Tibial nerve (tissue), 4 donors: ENCODE measurements at regions not wholly inside any gene's neighbourhood (a gene's known extent, or its start where the extent isn't known, plus 50 kb on each side); places are given as distances from the start of the nearest gene placed in this dataset.

Source experiments
- DNase-seq, 2 donors: peaks; one replicate each; pipeline ENCODE4 v3.0.0-alpha.2; 2019; ENCODE audit warnings: low spot score in 2 of 2
- H3K27ac ChIP-seq, 4 donors: fragments of 200-600 bp; sonication (generic) in 3 of 4; one replicate each; pipeline ENCODE4 v1.5.1; 2017 to 2019; ENCODE audit warnings: mild to moderate bottlenecking in 1 of 4
- H3K27me3 ChIP-seq, 2 donors: fragments of 200-600 bp; sonication (generic) in 1 of 2; one replicate each; pipeline versions ENCODE4 v1.5.1 to v1.6.0; 2017 to 2019
- H3K36me3 ChIP-seq, 3 donors: fragments of 200-600 bp; sonication (generic); one replicate each; pipeline ENCODE4 v1.5.1; 2018 to 2019
- H3K4me1 ChIP-seq, 4 donors: fragments of 200-600 bp; sonication (generic) in 3 of 4; one replicate each; pipeline ENCODE4 v1.5.1; 2017 to 2019
- H3K4me3 ChIP-seq, 4 donors: fragments of 200-600 bp; sonication (generic) in 3 of 4; one replicate each; pipeline ENCODE4 v1.5.1; 2017 to 2019; ENCODE audit warnings: mild to moderate bottlenecking in 1 of 4, moderate library complexity in 1 of 4
- H3K9me3 ChIP-seq, 4 donors: fragments of 200-600 bp; sonication (generic) in 3 of 4; one replicate each; pipeline ENCODE4 v1.5.1; 2017 to 2019
- EP300 ChIP-seq, 2 donors: sonication (generic); formaldehyde crosslinking; IDR thresholded peaks; one replicate each; pipeline ENCODE4 v1.6.1; 2017; ENCODE audit warnings: antibody characterized with exemption in 2 of 2, mild to moderate bottlenecking in 1 of 2
- POLR2A ChIP-seq, 2 donors: fragments of 450-650 bp; IDR thresholded peaks; one replicate each; pipeline ENCODE4 v1.6.1; 2017; ENCODE audit warnings: antibody characterized with exemption in 2 of 2, mild to moderate bottlenecking in 2 of 2, moderate library complexity in 2 of 2
- WGBS, 2 donors: methylation state at CpG; one replicate each; pipeline ENCODE4 v1.1.5; 2018; 5-methylcytosine and 5-hydroxymethylcytosine counted together
- TF ChIP-seq, protein P1 (sequence below), 5 experiments: fragments of 200-600 bp in 3 of 5; fragments of 450-650 bp in 2 of 5; sonication (generic) in 3 of 5; IDR thresholded peaks; one replicate each; pipeline ENCODE4 v1.5.1; 2016 to 2019; ENCODE audit warnings: antibody characterized with exemption in 5 of 5, mild to moderate bottlenecking in 3 of 5, moderate library complexity in 2 of 5

GRCh38 chr6:155549928-155550327 is 94.3 kb upstream of the NOX3 start:
- H3K4me3 ChIP-seq: no peak overlapping the region
- 75 to 91% methylated on average over 4 of the region's 4 CpGs for WGBS, 2 donors
- no peaks in the 10 kb centered on the region for H3K9me3 ChIP-seq
- no peaks in the 10 kb centered on the region for H3K36me3 ChIP-seq
- H3K27ac ChIP-seq: no peak overlapping the region
- H3K27me3 ChIP-seq: no peaks in the 10 kb centered on the region
- TF ChIP-seq POLR2A (IDR thresholded peaks at IDR 0.05): no peak
- no peak for TF ChIP-seq EP300 (IDR thresholded peaks at IDR 0.05)
- TF ChIP-seq, protein P1, sequence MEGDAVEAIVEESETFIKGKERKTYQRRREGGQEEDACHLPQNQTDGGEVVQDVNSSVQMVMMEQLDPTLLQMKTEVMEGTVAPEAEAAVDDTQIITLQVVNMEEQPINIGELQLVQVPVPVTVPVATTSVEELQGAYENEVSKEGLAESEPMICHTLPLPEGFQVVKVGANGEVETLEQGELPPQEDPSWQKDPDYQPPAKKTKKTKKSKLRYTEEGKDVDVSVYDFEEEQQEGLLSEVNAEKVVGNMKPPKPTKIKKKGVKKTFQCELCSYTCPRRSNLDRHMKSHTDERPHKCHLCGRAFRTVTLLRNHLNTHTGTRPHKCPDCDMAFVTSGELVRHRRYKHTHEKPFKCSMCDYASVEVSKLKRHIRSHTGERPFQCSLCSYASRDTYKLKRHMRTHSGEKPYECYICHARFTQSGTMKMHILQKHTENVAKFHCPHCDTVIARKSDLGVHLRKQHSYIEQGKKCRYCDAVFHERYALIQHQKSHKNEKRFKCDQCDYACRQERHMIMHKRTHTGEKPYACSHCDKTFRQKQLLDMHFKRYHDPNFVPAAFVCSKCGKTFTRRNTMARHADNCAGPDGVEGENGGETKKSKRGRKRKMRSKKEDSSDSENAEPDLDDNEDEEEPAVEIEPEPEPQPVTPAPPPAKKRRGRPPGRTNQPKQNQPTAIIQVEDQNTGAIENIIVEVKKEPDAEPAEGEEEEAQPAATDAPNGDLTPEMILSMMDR (IDR thresholded peaks at IDR 0.05): no peak
- no peak for DNase-seq
- no peaks in the 10 kb centered on the region for H3K4me1 ChIP-seq

- 94 to 96% methylated on average over 9 of the region's 9 CpGs for WGBS, 2 donors
- H3K4me1 ChIP-seq: no peaks in the 10 kb centered on the region
- H3K27me3 ChIP-seq: no peaks in the 10 kb centered on the region
- H3K4me3 ChIP-seq: no peak overlapping the region
- no peaks in the 10 kb centered on the region for H3K36me3 ChIP-seq
- TF ChIP-seq EP300 (IDR thresholded peaks at IDR 0.05) (no peak), POLR2A (IDR thresholded peaks at IDR 0.05) (no peak)
- no peak overlapping the region for H3K27ac ChIP-seq
- H3K9me3 ChIP-seq: no peaks in the 10 kb centered on the region
- DNase-seq: no peak
Observed at GRCh38 chr6:155549028-155549798, 93.6 kb upstream of the NOX3 start.

- H3K4me1 ChIP-seq: no peaks in the 10 kb centered on the region
- no peaks in the 10 kb centered on the region for H3K36me3 ChIP-seq
- no peak overlapping the region for H3K27ac ChIP-seq
- WGBS, 2 donors: 86 to 87% methylated on average over 4 of the region's 4 CpGs
- H3K9me3 ChIP-seq: no peaks in the 10 kb centered on the region
- no peaks in the 10 kb centered on the region for H3K27me3 ChIP-seq
- DNase-seq: no peak
- H3K4me3 ChIP-seq: no peak overlapping the region
- TF ChIP-seq POLR2A (IDR thresholded peaks at IDR 0.05) (no peak), EP300 (IDR thresholded peaks at IDR 0.05) (no peak)
- TF ChIP-seq, protein P1 (IDR thresholded peaks at IDR 0.05): no peak
Observed at GRCh38 chr6:155548576-155548975, 92.9 kb upstream of the NOX3 start.

- Histone ChIP-seq H3K4me1 (no peaks in the 10 kb centered on the region), H3K9me3 (no peaks in the 10 kb centered on the region), H3K27ac (no peak overlapping the region), H3K36me3 (no peaks in the 10 kb centered on the region), H3K27me3 (no peaks in the 10 kb centered on the region), H3K4me3 (no peak overlapping the region)
- DNase-seq: no peak
- TF ChIP-seq EP300 (IDR thresholded peaks at IDR 0.05) (no peak), POLR2A (IDR thresholded peaks at IDR 0.05) (no peak)
- TF ChIP-seq, protein P1 (IDR thresholded peaks at IDR 0.05): no peak
- 82 to 100% methylated on average over 2 of the region's 2 CpGs for WGBS, 2 donors
Observed at GRCh38 chr6:155544677-155545076, 89.0 kb upstream of the NOX3 start.

DNA sequence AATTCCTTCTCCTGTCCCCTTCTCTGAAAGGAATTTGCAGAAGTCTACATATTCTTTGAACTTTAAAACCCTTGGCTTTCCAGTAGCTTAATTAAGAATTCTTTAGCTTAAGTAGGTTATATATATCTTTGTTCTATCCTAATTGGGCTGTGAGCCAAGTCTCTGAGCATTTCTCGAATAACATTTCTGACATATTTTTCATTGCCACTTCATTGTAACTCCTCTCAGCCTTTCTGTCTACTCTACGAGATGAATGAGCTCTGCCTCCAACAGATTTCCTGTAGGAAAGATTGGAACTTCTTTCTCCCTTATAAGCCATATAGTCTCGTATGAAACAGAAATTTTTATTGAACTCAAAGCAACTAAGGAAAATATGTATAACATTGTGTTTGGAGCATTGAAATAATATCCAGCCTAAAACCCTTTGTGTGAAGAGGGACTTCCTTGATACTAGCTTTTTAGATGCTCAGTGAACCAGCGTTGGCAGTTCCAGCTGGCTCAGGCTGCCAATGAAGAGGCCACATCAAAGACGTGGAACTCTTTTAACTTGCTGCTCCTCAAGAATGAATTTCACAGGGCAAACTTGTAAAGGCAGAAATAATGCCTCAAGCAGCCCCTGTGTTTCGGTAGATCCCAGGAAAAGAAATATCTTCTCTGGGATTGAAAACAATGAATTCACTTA is 87.7 kb upstream of the NOX3 start:
- no peak for TF ChIP-seq POLR2A (IDR thresholded peaks at IDR 0.05)
- TF ChIP-seq EP300 (IDR thresholded peaks at IDR 0.05): no peak
- TF ChIP-seq, protein P1 (IDR thresholded peaks at IDR 0.05): no peak
- Histone ChIP-seq H3K4me3 (no peak overlapping the region), H3K4me1 (no peaks in the 10 kb centered on the region), H3K9me3 (no peaks in the 10 kb centered on the region), H3K36me3 (no peaks in the 10 kb centered on the region), H3K27me3 (no peaks in the 10 kb centered on the region), H3K27ac (no peak overlapping the region)
- WGBS, 2 donors: 43 to 44% methylated on average over 6 of the region's 6 CpGs
- DNase-seq: no peak
